Fibroblast of skin of back (primary cell): ENCODE measurements at regions not wholly inside any gene's neighbourhood (a gene's known extent, or its start where the extent isn't known, plus 50 kb on each side); places are given as distances from the start of the nearest gene placed in this dataset.
"Not testable (repeated sequence)": the region's sequence is repeated elsewhere in the genome, so short reads cannot be mapped to it uniquely, and the experiment has no call there.

Experiments
- DNase-seq: peaks from one replicate; pipeline ENCODE4 v3.0.0-alpha.2; 2013

- DNase-seq, result no peak
These were observed 129.5 kb downstream of the PCDH10 start for GRCh38 chr4:133278591-133278990.

GRCh38 chr4:133277940-133278339, 128.8 kb downstream of the PCDH10 start:
- DNase-seq, result not testable (repeated sequence)

- DNase-seq, result no peak
These were observed 126.2 kb downstream of the PCDH10 start for GRCh38 chr4:133275246-133275645.

DNA sequence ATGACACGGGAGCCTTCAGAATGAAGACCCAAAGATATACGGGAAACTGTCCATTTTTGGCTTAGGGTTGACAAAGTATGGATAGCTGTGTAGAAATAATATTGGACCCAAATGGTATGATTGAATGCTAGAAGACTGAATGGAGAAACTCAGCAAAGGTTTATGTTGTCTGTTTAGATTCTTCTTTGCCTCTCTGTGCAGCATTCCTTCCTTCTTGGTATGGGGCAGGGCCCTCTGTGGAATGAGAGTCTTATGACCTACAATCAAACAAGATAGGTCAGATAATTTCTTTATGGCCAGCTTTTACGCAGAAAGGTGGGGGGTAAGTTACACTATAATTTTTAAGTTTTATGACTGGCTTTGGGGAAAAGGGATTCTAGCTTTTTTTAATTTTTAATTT, 124.3 kb downstream of the PCDH10 start:
- no peak for DNase-seq

- DNase-seq, result no peak
These were observed 121.0 kb downstream of the PCDH10 start for GRCh38 chr4:133270021-133270570.

- no peak for DNase-seq
These were observed 119.1 kb downstream of the PCDH10 start for GRCh38 chr4:133268205-133268604.

GRCh38 chr4:133267506-133267905, 118.4 kb downstream of the PCDH10 start:
- not testable (repeated sequence) for DNase-seq

- DNase-seq, result not testable (repeated sequence)
These were observed 117.9 kb downstream of the PCDH10 start for GRCh38 chr4:133266966-133267365.

GRCh38 chr4:133264251-133264650, 115.2 kb downstream of the PCDH10 start:
- DNase-seq, result not testable (repeated sequence)

GRCh38 chr4:133263104-133263503, 114.0 kb downstream of the PCDH10 start:
- DNase-seq, result no peak

DNA sequence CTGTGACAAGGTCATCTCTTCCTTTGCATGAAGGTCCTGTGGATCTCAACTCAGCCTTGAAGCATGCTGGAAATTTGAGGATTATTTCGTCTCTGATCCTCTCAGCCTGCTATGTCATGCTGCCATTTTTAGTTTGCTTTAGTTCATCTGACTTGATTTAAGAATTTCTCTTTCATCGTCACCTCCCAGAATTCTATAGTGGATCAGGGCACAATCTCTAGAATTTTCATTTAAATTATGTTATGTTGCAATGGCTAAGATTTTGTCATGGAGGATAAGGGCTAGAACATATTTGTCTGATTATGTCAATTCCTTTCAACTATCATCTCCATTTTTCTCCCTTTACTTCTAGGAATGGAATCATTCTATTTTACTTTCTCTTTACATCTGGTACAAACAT, 98.8 kb downstream of the PCDH10 start:
- no peak for DNase-seq

DNA sequence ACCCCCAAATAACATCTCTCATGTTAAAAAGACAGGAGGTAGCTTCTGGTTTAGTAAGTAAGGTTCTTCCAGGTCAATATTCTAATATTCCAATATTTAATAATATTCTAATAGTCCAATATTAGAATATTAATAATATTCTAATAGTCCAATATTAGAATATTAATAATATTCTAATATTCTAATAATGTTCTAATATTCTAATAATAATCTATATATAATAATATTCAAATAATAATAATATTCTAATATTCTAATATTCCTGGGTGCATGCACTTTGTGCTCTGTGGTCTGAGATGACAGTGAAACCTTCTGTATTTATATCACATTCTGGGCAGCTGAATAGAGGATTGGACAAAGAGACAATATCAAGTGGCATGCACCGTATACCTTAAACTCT, 96.1 kb downstream of the PCDH10 start:
- no peak for DNase-seq
